ENCODE measurements at regions not wholly inside any gene's neighbourhood (a gene's known extent, or its start where the extent isn't known, plus 50 kb on each side); places are given as distances from the start of the nearest gene placed in this dataset.

- no peak for DNase-seq (ENCODE audit: low spot score)
These were observed 198.7 kb downstream of the SKIDA1 start for GRCh38 chr10:21326594-21327288.

DNA sequence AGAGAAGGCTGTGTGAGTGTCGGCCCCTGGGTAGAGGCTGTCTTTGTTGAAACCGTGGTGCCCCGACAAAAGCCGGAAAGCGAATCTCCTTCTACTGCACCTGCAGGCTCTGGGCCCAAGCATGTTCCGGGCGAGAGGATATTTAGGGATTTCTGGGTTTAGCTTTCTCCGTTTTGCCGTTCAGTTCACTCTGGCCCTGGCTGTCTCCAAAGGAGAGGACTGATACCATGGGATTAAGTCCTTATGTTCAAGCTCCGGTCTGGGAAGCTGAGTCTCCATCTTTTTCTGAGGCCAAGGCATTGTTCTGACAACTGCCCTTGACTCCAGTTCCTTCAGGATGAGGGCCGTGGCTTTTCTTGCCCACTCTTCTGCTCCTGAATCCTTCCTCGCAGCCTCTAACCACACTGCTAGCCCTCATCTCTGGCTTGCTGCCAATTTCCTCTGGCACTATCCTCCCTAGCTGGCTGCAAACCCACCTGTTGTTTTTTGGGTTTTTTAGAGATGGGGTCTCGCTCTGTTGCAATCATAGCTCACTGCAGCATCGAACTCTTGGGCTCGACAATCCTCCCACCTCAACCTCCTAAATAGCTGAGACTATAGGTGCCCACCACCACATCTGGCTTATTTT lies 206.8 kb downstream of the SKIDA1 start:
- DNase-seq (ENCODE audit: low spot score), result no peak

DNA sequence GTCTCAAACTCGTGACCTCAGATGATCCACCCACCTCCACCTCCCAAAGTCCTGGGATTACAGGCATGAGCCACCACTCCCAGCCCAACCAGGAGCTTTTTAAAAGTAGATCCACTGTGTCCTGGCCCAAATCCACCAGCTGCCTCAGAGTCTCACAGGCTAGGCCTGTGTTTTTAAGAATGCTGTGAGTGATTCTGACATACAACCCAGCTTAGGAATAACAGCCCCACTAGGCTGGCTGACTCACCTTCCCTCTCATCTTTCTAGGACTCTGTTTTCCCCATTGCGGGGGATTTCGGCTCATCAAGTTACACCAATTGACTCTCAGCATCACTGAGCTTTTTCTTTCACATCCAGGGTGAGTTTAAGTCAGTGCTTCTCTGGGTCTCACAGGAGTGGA lies 207.6 kb downstream of the SKIDA1 start:
- DNase-seq (ENCODE audit: low spot score), result peak; percentile 50

DNA sequence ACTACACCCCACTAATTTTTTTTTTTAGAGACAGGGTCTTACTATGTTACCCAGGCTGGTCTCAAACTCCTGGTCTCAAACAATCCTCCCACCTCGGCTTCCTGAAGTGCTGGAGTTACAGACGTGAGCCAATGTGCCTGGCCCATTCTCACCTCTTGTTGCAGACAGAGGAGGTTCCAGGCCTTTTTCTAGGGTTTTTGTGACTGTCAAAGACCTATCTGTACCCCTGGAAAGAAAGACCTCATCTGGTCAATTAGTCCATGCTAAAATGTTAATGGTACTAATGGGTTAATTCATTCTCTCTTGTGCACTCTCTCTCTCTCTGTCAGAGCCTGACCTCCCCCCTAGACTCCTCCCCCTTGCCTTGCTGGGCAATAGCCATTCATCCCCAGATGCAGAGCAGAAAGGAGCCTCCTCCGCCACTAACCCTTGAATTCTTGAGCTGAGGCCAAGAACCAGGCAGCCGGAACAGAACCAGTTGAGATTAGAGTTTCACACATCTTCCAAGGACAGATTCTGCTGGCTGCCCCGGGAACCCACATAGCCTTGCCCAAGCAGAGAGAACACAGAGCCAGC lies 209.7 kb downstream of the SKIDA1 start:
- peak; percentile 90 for DNase-seq (ENCODE audit: low spot score)

DNA sequence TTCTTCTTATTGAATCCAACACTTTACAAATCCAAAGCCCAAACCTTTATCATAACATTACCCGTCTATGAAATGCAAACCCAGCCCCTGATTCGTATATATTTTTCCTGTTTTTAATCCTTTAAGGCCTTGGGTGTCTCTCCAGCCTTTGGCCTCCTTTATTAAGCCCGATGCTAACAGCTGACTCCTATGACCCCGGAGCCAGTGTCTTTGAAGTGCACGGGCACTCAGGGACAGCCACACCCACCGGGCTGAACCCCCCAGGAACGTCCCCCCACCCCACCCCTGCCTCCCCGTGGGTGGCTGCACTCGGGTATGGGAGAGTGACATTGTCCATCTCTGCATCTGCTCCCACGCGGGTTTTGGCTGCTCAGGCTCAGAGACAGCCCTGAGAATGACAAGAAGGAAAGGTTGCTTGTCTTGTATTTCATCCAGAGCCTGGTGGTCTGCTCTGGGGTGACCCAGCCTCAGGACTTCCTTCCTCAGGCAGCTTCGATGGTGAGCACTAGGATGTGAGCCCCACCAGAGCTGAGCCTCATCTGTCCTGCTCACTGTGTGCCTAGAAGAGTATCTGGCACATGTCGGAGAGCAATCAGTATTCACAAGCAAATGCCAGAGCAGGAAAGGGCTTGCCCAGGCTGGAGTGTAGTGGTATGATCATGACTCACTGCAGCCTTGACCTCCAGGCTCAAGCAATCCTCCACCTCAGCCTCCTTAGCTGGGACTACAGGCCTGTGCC lies 210.4 kb downstream of the SKIDA1 start:
- DNase-seq (ENCODE audit: low spot score), result no peak

- no peak for DNase-seq (ENCODE audit: low spot score)
These were observed 211.3 kb downstream of the SKIDA1 start for GRCh38 chr10:21314111-21314626.

DNA sequence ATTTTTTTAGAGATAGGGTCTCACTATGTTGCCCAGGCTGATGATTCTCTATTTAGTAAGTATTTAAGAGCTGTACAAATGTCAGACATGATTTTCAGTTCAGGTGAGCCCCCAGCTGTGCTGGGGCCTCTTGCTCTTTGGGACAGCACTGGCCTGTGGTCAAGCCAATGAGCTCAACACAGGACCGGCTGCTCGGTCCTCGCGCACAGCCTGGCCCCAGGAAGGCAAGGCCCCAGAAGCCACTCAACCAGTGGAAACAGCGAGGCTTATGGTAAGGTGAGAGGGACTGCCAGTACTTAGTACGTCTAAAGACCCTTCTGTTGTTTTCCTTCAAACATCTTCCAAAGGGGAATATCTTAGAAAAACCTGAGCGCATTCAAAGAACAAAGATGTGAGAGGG lies 211.8 kb downstream of the SKIDA1 start:
- no peak for DNase-seq (ENCODE audit: low spot score)

DNA sequence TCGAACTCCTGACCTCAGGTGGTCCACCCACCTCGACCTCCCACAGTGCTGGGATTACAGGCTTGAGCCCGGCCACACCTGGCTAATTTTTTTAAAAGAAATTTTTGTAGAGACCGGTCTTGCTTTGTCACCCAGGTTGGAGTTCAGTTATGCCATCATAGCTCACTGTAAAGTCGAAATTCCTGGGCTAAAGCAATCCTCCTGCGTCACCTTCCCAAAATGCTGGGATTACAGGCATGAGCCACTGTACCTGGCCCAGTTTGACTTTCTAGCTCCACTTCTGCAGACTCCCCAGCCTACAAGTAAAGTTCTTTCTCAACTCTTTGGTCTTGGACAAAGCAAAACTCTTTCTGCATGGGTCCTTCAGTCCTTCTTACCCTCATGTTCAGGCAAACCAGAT lies 214.1 kb downstream of the SKIDA1 start:
- DNase-seq (ENCODE audit: low spot score), result no peak

DNA sequence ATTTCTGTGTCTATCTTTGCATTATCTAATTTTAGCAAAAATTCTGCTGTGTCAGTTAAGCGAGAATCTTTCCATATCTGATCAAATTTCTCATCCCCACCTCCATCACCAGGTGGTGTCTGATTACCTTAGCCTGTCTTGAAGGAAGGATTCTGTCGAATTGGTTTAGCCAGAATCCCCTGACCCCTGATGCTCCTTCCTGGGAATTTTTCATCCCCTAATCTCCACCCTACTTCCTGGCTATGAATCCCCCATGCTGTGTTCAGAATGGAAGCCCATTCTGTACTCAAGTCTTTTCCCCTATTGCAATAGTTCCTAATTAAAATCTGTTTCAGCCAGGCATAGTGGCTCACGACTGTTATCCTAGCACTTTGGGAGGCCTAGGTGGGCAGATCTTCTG lies 216.1 kb downstream of the SKIDA1 start:
- no peak for DNase-seq (ENCODE audit: low spot score)

- DNase-seq (ENCODE audit: low spot score), result no peak
These were observed 216.5 kb downstream of the SKIDA1 start for GRCh38 chr10:21308946-21309345.

DNA sequence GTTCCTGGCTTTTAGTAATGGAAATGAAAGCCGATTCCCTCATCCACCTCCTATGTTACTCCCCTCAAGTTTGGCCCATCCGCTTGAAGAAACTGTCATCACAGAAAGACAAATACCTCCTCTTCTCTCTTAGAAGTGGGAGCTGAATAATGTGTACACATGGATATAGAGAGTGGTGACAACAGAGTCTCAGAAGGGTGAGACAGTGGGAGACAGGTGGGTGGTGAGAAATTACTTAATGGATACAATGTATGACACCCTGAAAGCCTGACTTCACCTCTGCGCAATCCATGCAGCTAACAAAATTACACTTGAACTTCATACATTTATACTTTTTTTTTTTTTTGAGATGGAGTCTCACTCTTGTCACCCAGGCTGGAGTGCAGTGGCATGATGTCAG lies 217.5 kb downstream of the SKIDA1 start:
- DNase-seq (ENCODE audit: low spot score), result no peak

GRCh38 chr10:21304608-21305007 lies 220.9 kb downstream of the SKIDA1 start:
- no peak for DNase-seq (ENCODE audit: low spot score)

GRCh38 chr10:21304198-21304597 lies 221.3 kb downstream of the SKIDA1 start:
- no peak for DNase-seq (ENCODE audit: low spot score)

- no peak for DNase-seq (ENCODE audit: low spot score)
These were observed 224.9 kb downstream of the SKIDA1 start for GRCh38 chr10:21300551-21300950.

DNA sequence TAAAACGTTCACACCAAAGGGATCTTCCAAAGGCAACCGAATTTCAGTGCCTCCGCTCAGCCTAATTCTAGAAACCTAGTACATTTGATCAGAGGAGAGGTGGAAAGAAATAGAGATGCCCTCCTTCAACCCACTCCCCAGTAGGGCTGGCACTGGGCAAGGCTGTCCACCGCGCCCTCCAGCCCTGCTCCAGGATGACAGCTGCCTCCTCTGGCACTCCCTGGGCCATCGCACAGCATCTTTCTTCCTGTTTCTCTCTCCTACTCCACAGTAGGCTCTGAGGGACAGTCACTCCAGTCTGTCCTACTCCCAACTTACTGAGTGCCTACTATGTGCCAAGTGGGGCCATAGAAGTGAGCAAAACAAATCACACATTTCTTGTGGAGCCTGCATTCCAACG lies 226.2 kb downstream of the SKIDA1 start:
- DNase-seq (ENCODE audit: low spot score), result no peak

GRCh38 chr10:21298701-21299100 lies 226.8 kb downstream of the SKIDA1 start:
- DNase-seq (ENCODE audit: low spot score), result no peak

- no peak for DNase-seq (ENCODE audit: low spot score)
These were observed 227.7 kb downstream of the SKIDA1 start for GRCh38 chr10:21297603-21298383.

DNA sequence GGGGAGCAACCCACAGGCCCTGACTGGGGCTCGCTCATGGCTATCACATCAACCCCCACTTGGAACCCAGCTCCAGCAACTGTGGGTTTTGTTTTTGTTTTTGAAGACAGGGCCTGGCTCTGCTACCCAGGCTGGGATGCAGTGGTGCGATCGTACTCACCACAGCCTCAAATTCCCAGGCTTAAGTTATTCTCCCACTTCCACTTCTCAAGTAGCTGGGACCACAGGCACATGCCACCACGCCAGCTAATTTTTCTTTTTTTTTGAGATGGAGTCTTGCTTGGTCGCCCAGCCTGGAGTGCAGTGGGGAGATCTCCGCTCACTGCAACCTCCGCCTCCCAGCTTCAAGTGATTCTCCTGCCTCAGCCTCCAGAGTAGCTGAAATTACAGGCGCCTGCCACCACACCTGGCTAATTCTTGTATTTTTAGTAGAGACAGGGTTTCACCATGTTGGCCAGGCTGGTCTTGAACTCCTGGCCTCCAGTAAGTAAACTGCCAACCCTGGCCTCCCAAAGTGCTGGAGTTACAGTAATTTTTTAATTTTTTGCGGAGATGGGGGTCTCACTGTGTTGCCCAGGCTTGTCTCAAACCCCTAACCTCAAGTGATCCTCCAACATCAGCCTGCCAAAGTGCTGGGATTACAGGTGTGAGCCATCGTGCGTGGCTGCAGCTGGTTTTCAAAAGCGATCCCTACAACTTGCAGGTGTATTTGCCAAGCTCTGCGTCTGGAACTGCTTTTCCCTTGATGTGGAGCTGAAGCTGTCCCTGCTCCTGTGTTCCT lies 228.7 kb downstream of the SKIDA1 start:
- no peak for DNase-seq (ENCODE audit: low spot score)

- no peak for DNase-seq (ENCODE audit: low spot score)
These were observed 231.7 kb downstream of the SKIDA1 start for GRCh38 chr10:21293518-21294356.

All from AG08396 (cell line).